Skeletal muscle tissue (tissue), 3 donors: ENCODE measurements at regions not wholly inside any gene's neighbourhood (a gene's known extent, or its start where the extent isn't known, plus 50 kb on each side); places are given as distances from the start of the nearest gene placed in this dataset.
"Not testable (repeated sequence)": the region's sequence is repeated elsewhere in the genome, so short reads cannot be mapped to it uniquely, and the experiment has no call there.

Source experiments
- H3K27ac ChIP-seq: one replicate; pipeline ENCODE4 v1.7.0; 2013; ENCODE audit warnings: mild to moderate bottlenecking, low read depth, low read length, inconsistent platforms
- H3K27me3 ChIP-seq, 3 donors: one replicate each; pipeline ENCODE4 v1.7.0; 2013; ENCODE audit warnings: low read length in 3 of 3; ENCODE audit not compliant: control insufficient read depth in 3 of 3, insufficient read depth in 3 of 3
- H3K36me3 ChIP-seq, 3 donors: one replicate each; pipeline ENCODE4 v1.7.0; 2013; ENCODE audit warnings: low read length in 3 of 3; ENCODE audit not compliant: control insufficient read depth in 3 of 3, insufficient read depth in 3 of 3
- H3K4me1 ChIP-seq, 3 donors: one replicate each; pipeline ENCODE4 v1.7.0; 2013; ENCODE audit warnings: low read length in 3 of 3, mild to moderate bottlenecking in 3 of 3; ENCODE audit not compliant: control insufficient read depth in 3 of 3, insufficient read depth in 3 of 3
- H3K4me3 ChIP-seq, 3 donors: one replicate each; pipeline ENCODE4 v1.7.0; 2013; ENCODE audit warnings: low read length in 3 of 3
- H3K9ac ChIP-seq, 3 donors: one replicate each; pipeline ENCODE4 v1.7.0; 2013; ENCODE audit warnings: low read length in 3 of 3, mild to moderate bottlenecking in 3 of 3, moderate library complexity in 2 of 3, low read depth in 1 of 3
- H3K9me3 ChIP-seq, 3 donors: one replicate each; pipeline ENCODE4 v1.7.0; 2013; ENCODE audit warnings: low read length in 3 of 3; ENCODE audit not compliant: control insufficient read depth in 3 of 3
- donor health status: Osteomylitis.

DNA sequence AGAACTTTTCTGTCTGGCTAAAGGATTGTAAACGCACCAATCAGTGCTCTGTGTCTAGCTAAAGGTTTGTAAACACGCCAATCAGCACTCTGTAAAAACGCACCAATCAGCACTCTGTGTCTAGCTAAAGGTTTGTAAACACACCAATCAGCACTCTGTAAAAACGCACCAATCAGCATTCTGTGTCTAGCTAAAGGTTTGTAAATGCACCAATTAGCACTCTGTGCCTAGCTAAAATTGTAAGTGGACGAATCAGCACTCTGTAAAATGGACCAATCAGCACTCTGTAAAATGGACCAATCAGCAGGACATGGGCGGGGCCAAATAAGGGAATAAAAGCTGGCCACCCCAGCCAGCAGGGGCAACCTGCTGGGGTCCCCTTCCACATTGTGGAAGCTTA, 134.1 kb downstream of the PSAT1 start:
- H3K4me1 ChIP-seq, H3K9me3 ChIP-seq, H3K27me3 ChIP-seq, H3K36me3 ChIP-seq, H3K27ac ChIP-seq, H3K4me3 ChIP-seq, H3K9ac ChIP-seq: not testable (repeated sequence)

DNA sequence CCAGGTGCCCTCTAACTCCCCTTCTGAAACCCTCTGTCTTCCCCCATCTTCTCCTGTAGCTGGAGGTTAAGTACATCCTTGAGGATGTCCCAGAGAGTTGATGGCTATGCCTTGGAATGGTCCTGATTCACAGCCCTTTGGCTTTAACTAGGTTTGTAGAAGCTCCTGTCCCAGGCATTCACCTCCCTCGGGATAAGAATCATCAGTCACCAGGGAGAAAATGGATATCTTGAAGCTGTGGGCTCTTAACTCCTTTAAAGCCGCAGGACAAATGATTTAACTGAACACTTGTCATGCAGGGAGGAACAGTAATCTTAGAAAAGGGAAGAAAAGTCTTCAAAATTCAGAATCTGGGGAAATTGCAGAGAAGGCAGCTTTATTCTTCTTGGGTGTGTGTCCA, 139.9 kb downstream of the PSAT1 start:
- Histone ChIP-seq H3K27me3 (peaks cover 0 to 13% (median 3%) of the 10 kb centered on the region in 3 donors), H3K27ac (no peak overlapping the region), H3K4me1 (peaks cover 0 to 9% (median 2%) of the 10 kb centered on the region in 3 donors), H3K36me3 (no peaks in the 10 kb centered on the region), H3K4me3 (no peak overlapping the region), H3K9ac (no peak overlapping the region), H3K9me3 (no peaks in the 10 kb centered on the region)

DNA sequence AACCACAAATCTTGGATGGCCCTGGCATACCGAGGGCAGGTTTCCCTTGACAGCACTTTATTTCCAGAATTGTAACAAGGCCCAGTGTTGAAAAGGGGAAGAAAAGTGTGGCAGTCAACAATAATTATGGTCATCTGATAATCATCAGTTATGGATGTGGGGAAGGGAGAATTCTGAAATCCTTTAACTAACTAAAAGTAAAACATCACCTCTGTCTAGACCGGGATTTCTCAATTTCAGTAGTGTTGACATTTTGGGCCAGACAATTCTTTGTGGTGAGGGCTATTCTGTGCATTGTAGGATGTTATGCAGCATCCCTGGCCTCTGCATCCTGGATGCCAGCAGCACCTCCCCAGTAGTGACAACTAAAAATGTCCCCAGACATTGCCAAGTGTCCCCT, 140.4 kb downstream of the PSAT1 start:
- Histone ChIP-seq H3K27ac (no peak overlapping the region), H3K4me1 (peaks cover 0 to 9% (median 2%) of the 10 kb centered on the region in 3 donors), H3K9ac (no peak overlapping the region), H3K36me3 (no peaks in the 10 kb centered on the region), H3K27me3 (peaks cover 0 to 13% (median 3%) of the 10 kb centered on the region in 3 donors), H3K4me3 (no peak overlapping the region), H3K9me3 (no peaks in the 10 kb centered on the region)

DNA sequence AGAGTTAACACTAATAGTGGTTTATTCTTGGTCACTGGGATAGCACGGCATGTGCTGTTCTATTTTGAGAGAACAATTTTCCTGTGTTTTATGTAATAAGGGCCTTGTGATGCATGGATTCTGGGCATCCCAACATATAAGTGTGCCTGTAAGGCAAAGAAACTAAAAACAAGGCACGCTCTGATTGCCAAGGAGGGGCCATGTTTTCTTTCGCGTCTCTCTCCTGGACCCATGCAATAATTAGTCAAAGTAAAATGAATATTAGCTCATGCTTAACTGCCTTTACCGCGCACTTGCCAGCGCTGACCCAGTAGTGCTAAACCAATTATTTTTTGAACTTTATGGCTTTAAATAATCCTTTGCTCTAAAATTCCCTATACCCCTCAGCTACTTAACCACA, 140.9 kb downstream of the PSAT1 start:
- Histone ChIP-seq H3K9ac (no peak overlapping the region), H3K9me3 (no peaks in the 10 kb centered on the region), H3K27me3 (peaks cover 0 to 13% (median 3%) of the 10 kb centered on the region in 3 donors), H3K36me3 (no peaks in the 10 kb centered on the region), H3K4me1 (peaks cover 0 to 9% (median 2%) of the 10 kb centered on the region in 3 donors), H3K4me3 (no peak overlapping the region), H3K27ac (no peak overlapping the region)

DNA sequence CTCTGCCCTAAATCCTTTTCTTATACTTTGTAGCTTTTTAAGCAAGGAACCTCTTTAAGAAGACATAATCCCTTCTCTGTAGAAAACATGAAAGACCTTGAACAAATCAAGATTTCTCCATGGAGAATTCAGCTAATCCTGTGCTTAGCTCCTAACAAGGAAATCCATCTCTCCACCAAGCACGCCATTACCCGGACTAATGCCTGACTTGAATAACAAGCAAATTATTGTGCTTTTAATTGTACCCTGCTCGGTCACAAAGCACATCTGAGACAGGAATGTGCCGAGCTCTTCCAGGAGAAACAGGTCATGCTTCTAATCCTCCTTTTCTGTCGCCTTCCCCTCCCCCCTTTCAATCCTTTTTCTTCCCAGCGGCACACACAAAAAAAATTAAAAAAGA, 141.3 kb downstream of the PSAT1 start:
- H3K4me3 ChIP-seq = no peak overlapping the region
- no peak overlapping the region for H3K9ac ChIP-seq
- H3K27me3 ChIP-seq = peaks cover 0 to 13% (median 3%) of the 10 kb centered on the region in 3 donors
- H3K9me3 ChIP-seq = no peaks in the 10 kb centered on the region
- H3K4me1 ChIP-seq = peaks cover 0 to 9% (median 2%) of the 10 kb centered on the region in 3 donors
- H3K36me3 ChIP-seq = no peaks in the 10 kb centered on the region
- no peak overlapping the region for H3K27ac ChIP-seq

DNA sequence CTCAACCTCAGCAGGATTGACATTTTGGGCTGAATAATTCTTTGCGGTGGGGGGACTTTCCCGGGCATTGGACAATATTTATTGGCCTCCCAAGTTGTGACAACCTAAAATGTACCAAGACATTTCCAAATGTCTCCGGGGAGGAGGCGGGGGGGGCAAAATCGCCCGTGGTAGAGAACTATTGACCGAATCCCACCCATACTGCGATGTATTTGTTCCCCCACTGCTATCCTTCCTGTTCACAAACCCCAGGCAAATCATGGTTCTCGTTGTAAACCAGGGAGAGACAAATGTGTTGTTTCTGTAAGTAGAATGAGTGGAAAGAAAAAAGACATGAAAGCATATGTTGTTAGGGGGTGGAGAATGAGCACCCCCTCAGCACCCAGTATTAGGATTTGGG, 141.9 kb downstream of the PSAT1 start:
- Histone ChIP-seq H3K27me3 (peaks cover 0 to 13% (median 3%) of the 10 kb centered on the region in 3 donors), H3K4me3 (no peak overlapping the region), H3K36me3 (no peaks in the 10 kb centered on the region), H3K27ac (no peak overlapping the region), H3K9ac (no peak overlapping the region), H3K9me3 (no peaks in the 10 kb centered on the region), H3K4me1 (peaks cover 0 to 9% (median 2%) of the 10 kb centered on the region in 3 donors)

DNA sequence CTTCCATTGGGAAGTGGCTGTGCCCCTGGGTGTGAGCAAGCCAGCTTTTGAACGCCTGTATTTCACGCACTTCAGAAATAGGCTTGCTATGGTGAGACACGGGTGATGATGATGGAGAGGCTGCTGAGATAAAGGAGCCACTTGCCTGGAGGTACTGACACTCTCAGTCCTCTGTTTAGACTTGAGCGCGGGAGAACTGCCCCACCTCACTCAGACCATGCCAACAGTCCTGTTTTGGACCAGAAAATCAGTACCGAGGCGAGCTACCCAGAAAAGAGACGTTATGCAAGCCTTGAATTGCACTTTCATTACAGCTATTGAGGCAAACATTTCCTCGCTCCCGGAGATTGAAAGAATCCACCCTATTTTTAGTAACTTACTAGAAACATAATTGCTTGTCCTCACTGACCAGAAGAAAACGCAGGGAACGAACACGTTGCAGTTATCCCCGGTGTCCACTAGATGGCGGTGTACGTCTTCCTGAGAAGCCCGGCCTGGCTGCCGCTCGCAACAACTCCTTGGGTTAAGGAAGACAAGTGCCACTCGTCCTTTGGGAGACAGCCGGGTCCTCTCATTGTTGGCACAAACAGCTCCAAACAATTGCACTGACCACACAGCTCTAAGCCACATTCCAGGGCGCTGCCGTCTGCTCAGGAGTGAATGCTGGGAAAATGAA, 142.4 kb downstream of the PSAT1 start:
- no peaks in the 10 kb centered on the region for H3K9me3 ChIP-seq
- H3K4me3 ChIP-seq = peak overlapping the region; percentile 1 to 59 (median 46)
- H3K9ac ChIP-seq = peak overlapping the region in 1 of 3 donors; percentile 0

DNA sequence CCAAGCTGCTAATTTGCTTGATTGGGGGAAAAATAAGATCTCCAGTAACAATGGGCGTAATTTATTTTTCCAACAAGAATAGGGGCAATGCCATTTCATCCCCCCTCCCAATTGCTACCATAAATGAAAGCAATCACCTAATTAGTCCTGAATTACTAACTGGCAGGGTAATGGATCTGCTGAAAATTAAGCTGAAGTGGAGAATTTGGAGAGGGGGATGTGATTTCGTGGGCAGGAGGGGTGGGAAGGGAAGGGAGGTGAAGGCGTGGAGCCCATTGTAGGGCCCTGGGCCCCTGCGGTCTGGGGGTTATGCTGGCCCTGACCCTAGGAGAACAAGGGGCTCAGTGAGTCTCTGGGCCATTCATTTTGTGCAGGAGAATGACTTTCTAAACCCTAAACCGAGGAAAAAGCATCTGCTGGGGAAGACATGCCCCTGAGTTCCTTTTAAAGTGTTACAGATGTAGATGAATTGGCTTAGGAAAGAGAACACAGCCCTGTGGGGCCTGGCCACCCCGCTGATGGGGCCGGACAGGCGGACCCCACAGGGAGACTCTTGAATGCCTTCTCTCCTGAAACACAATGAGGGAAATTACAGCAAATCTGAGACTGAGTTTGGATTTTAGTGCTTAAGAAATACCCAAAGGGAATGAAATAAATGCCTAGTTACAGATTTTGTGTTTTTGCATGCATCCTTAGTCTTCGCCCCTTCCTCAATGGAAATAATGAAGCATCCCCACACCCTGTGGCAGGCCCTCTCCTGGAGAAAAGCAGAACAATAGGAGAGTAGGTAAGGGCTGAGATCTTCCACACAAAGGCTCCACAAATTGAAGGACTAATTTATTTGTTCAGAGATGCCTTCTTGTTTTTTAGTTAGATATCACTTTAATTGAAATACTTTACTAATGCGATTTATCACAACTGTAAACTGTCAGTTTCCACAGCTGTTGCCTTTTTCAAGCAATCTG, 143.2 kb downstream of the PSAT1 start:
- peaks cover 0 to 9% (median 2%) of the 10 kb centered on the region in 3 donors for H3K4me1 ChIP-seq
- H3K27me3 ChIP-seq = peaks cover 0 to 12% (median 3%) of the 10 kb centered on the region in 3 donors

More for the DNA sequence above, 142.4 kb downstream of the PSAT1 start:
- H3K27me3 ChIP-seq = peaks cover 0 to 13% (median 3%) of the 10 kb centered on the region in 3 donors
- peaks cover 0 to 9% (median 2%) of the 10 kb centered on the region in 3 donors for H3K4me1 ChIP-seq
- no peak overlapping the region for H3K27ac ChIP-seq
- no peaks in the 10 kb centered on the region for H3K36me3 ChIP-seq

DNA sequence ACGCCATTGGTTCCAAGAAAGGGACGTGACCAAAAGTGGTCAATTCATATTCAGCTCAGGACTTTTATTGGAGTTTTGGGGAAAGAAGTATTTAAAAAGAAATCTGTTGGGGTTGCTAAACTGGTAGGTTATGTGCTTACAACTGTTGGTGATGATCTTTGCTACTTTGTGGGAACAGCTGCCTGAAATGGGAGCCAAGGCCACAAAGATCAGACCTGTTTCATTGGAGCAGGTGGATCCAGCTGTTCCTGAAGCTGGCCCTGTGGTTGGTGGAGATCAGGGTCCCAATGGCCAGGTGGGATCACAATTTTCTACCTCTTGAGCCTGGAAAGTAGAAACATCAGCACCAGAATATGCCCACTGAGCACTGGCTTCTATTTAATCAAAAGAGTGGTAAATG, 144.5 kb downstream of the PSAT1 start:
- Histone ChIP-seq H3K36me3 (no peaks in the 10 kb centered on the region), H3K27me3 (peaks cover 0 to 7% (median 3%) of the 10 kb centered on the region in 3 donors), H3K27ac (no peak overlapping the region), H3K9me3 (no peaks in the 10 kb centered on the region), H3K9ac (no peak overlapping the region), H3K4me1 (peaks cover 0 to 9% (median 2%) of the 10 kb centered on the region in 3 donors), H3K4me3 (no peak overlapping the region)

More for the DNA sequence above, 143.2 kb downstream of the PSAT1 start:
- Histone ChIP-seq H3K27ac (no peak overlapping the region), H3K36me3 (no peaks in the 10 kb centered on the region), H3K4me3 (no peak overlapping the region), H3K9ac (no peak overlapping the region), H3K9me3 (no peaks in the 10 kb centered on the region)
